GM12865 (cell line): ENCODE measurements at regions not wholly inside any gene's neighbourhood (a gene's known extent, or its start where the extent isn't known, plus 50 kb on each side); places are given as distances from the start of the nearest gene placed in this dataset.

Source experiments
- DNase-seq: peaks from one replicate; pipeline ENCODE4 v3.0.0; 2010; ENCODE audit warnings: low read depth
- H3K4me3 ChIP-seq: 2 replicates; pipeline ENCODE4 v1.5.1; 2011; ENCODE audit warnings: mild to moderate bottlenecking, low read depth, low read length, control low read depth
- TF ChIP-seq, protein P1 (sequence below): IDR thresholded peaks from 2 replicates; pipeline ENCODE4 v1.5.1; 2011; ENCODE audit warnings: low read length, control low read depth, low read depth, inconsistent platforms; ENCODE audit not compliant: insufficient read depth; ENCODE audit errors: missing control alignments

DNA sequence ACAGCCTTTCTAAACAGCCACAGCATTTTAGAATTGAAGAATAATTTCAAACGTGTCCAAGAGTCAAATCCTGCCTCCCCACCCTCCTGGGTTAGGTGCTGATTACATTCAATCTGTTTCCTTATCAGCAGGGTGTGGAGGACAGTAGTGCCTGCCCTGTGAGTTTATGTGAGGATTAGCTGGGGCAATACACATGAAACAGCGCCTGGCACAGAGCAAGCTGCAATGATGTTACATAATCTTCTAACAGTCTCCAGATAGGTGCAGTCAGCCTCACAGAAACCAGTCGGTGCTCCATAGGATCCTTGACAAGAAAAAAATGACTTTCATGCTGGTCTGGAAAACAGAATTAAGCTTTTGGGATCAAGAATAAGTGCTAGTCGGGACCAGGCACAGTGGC, 91.7 kb upstream of the ITGA6 start:
- H3K4me3 ChIP-seq: no peak overlapping the region
- no peak for DNase-seq
- TF ChIP-seq, protein P1, sequence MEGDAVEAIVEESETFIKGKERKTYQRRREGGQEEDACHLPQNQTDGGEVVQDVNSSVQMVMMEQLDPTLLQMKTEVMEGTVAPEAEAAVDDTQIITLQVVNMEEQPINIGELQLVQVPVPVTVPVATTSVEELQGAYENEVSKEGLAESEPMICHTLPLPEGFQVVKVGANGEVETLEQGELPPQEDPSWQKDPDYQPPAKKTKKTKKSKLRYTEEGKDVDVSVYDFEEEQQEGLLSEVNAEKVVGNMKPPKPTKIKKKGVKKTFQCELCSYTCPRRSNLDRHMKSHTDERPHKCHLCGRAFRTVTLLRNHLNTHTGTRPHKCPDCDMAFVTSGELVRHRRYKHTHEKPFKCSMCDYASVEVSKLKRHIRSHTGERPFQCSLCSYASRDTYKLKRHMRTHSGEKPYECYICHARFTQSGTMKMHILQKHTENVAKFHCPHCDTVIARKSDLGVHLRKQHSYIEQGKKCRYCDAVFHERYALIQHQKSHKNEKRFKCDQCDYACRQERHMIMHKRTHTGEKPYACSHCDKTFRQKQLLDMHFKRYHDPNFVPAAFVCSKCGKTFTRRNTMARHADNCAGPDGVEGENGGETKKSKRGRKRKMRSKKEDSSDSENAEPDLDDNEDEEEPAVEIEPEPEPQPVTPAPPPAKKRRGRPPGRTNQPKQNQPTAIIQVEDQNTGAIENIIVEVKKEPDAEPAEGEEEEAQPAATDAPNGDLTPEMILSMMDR: no peak

DNA sequence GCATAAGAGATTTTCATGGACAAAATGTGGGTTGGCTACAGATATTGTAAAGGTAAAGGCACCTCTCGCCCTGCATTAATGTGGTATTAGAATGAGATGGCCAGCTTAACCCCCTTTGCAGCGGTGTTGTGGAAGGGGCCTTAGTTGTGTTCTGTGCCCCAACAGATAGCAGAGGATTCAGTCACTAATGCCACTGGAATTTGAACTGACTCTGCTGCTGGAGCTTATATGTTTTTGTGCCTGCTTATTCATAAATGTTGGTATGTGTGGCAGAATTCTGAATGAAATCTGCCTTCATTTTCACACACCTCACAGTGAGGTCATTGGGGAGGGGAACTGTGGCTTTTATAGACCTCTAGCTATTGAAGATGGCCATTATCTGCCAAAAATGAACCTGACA, 90.7 kb upstream of the ITGA6 start:
- DNase-seq: no peak
- TF ChIP-seq, protein P1: no peak
- H3K4me3 ChIP-seq: no peak overlapping the region

DNA sequence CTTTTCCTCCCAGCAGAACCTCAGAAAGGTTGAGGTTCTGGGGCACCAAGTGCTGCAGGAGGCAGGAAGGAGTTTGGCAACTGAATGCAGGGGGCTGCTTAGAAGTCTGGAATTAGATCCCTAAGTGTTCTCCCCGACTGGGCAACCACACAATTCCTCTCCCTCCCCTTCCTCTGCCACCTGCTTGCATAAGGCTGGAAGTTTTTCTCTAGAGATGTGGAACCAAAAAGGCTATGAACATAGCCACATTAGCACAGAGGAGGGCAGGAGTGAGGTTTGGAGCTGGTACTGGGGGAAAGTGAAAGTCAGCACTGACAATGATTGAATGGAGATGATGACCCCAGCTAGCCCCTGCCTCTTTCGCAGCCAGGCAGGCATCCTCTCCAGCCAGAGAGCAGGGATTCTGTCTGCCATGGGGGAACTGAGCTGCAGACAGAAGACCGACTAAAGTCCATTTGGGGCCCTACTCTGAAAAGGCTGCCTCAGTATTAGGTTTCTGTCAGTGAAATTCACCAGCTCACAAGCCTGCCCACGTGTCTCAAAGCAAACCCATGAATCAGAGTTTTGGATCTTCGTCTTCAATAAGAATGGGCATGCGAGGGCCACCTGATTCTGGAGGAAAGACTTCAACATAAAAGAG, 87.9 kb upstream of the ITGA6 start:
- no peak overlapping the region for H3K4me3 ChIP-seq
- TF ChIP-seq, protein P1: no peak
- DNase-seq: no peak

DNA sequence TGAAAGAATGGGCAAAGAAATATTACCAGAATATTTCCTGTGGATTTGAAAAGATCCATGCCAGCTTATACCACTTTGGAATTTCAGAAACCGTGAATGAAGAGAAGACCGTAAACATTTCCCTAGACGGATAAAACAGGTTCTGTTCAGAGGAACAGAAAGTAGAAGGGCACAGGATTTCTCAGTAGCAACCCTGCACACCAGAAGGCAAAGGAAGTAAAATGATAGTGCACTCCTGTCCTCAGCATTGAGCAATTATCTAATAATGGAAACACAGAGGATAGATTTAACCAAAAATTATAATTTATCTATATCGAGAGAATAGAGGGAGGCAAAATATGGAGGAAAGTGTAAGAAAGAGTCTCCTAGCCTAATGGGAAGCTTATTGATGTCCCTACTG, 87.0 kb upstream of the ITGA6 start:
- no peak overlapping the region for H3K4me3 ChIP-seq
- no peak for DNase-seq
- TF ChIP-seq, protein P1: no peak

DNA sequence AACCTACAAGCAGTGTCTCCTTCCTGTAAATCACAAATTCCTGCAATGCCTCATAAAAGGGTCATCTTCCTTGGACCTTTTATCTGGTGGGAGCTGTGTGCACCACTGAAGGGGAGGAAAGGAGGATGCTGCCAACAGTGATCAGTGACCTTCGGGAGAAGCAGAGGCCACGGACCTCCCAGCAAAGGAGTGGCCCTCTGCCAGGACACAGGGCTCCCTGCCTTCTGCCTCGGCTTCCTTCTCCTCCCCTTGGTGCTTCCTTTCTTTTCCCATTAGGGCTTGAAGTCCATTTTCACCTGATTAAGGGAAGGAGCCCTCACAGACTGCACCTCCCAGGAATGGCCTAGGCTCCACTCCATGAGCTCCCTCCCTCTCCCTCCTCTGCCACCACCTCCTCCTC, 85.3 kb upstream of the ITGA6 start:
- TF ChIP-seq, protein P1: no peak
- no peak for DNase-seq
- no peak overlapping the region for H3K4me3 ChIP-seq

DNA sequence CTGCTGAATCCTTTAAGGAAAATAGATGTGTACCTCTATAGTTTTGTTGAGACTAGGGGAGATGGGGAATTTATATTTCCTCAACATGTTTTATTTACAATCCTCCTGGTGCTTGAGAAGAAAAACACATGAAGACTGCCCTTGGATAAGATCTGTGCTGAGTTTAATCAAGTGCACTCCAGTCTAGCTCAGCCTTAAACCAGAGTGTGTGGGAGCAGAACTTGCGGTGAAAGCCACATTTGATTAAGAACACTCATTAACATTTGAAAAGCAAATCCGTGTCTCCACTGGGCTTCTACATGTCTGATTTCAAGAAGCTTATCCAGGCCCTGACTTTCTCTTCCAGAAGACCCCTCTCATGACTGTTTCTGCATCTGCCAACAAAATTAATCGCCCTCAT, 84.8 kb upstream of the ITGA6 start:
- no peak overlapping the region for H3K4me3 ChIP-seq
- DNase-seq: no peak
- TF ChIP-seq, protein P1: no peak

DNA sequence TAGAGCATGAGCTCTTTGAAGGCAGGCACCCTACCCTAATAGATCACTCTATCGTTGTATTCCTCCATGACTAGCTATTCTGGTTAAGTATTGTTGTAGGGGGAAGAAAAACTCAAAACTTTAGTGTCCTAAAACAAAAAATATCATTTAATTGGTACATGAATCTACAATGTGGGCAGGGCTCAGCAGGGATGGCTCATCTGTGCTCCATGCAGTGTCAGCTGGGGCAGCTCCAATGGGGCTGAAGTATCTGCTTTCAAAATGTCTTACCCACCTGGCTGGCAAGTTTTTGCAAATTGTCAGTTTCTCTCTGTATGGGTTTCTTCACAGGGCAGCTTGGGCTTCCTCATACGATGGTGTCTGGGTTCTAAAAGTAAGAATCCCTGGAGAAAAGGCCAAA, 83.2 kb upstream of the ITGA6 start:
- H3K4me3 ChIP-seq: no peak overlapping the region
- TF ChIP-seq, protein P1: no peak
- no peak for DNase-seq
